Panc1 (cell line): ENCODE measurements at regions not wholly inside any gene's neighbourhood (a gene's known extent, or its start where the extent isn't known, plus 50 kb on each side); places are given as distances from the start of the nearest gene placed in this dataset.

Experiments
- CTCF ChIP-seq: fragments of 450-650 bp; IDR thresholded peaks from 2 replicates; pipeline ENCODE4 v1.5.1; 2017; ENCODE audit warnings: mild to moderate bottlenecking
- POLR2AphosphoS5 ChIP-seq: IDR thresholded peaks from 2 replicates; pipeline ENCODE4 v1.6.1; 2012; ENCODE audit warnings: mild to moderate bottlenecking, low read depth, low read length, moderate library complexity
- TF ChIP-seq, protein P1 (sequence below), 2 experiments: IDR thresholded peaks; 2 replicates each; pipeline ENCODE4 v1.6.1; 2011 to 2012; ENCODE audit warnings: low read depth in 2 of 2, control low read depth in 1 of 2, low read length in 1 of 2, mild to moderate bottlenecking in 1 of 2, moderate library complexity in 1 of 2; ENCODE audit not compliant: insufficient read depth in 1 of 2

- TF ChIP-seq CTCF: no peak
- TF ChIP-seq POLR2AphosphoS5: no peak
- TF ChIP-seq, protein P1, sequence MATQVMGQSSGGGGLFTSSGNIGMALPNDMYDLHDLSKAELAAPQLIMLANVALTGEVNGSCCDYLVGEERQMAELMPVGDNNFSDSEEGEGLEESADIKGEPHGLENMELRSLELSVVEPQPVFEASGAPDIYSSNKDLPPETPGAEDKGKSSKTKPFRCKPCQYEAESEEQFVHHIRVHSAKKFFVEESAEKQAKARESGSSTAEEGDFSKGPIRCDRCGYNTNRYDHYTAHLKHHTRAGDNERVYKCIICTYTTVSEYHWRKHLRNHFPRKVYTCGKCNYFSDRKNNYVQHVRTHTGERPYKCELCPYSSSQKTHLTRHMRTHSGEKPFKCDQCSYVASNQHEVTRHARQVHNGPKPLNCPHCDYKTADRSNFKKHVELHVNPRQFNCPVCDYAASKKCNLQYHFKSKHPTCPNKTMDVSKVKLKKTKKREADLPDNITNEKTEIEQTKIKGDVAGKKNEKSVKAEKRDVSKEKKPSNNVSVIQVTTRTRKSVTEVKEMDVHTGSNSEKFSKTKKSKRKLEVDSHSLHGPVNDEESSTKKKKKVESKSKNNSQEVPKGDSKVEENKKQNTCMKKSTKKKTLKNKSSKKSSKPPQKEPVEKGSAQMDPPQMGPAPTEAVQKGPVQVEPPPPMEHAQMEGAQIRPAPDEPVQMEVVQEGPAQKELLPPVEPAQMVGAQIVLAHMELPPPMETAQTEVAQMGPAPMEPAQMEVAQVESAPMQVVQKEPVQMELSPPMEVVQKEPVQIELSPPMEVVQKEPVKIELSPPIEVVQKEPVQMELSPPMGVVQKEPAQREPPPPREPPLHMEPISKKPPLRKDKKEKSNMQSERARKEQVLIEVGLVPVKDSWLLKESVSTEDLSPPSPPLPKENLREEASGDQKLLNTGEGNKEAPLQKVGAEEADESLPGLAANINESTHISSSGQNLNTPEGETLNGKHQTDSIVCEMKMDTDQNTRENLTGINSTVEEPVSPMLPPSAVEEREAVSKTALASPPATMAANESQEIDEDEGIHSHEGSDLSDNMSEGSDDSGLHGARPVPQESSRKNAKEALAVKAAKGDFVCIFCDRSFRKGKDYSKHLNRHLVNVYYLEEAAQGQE (IDR thresholded peaks at IDR 0.05; ENCODE audit: insufficient read depth in 1 of 2, low read depth in 2 of 2, low read length in 1 of 2): no peak
Observed at GRCh38 chr2:61620244-61621159, 82.3 kb upstream of the XPO1 start.
